Omental fat pad (tissue), 3 donors: ENCODE measurements at regions not wholly inside any gene's neighbourhood (a gene's known extent, or its start where the extent isn't known, plus 50 kb on each side); places are given as distances from the start of the nearest gene placed in this dataset.

Experiments used
- ATAC-seq: fragments of 150-250 bp; one replicate; pipeline ENCODE4 v1.9.1; 2016; ENCODE audit warnings: mild to moderate bottlenecking, moderate library complexity; ENCODE audit not compliant: low FRiP score
- DNase-seq: peaks from one replicate; pipeline ENCODE4 v3.0.0-alpha.2; 2019; ENCODE audit warnings: low spot score
- TF ChIP-seq, protein P1 (sequence below), 3 donors: fragments of 450-650 bp; IDR thresholded peaks; one replicate each; pipeline ENCODE4 v1.5.1; 2016 to 2017; ENCODE audit warnings: antibody characterized with exemption in 3 of 3, mild to moderate bottlenecking in 3 of 3, moderate library complexity in 2 of 3

DNA sequence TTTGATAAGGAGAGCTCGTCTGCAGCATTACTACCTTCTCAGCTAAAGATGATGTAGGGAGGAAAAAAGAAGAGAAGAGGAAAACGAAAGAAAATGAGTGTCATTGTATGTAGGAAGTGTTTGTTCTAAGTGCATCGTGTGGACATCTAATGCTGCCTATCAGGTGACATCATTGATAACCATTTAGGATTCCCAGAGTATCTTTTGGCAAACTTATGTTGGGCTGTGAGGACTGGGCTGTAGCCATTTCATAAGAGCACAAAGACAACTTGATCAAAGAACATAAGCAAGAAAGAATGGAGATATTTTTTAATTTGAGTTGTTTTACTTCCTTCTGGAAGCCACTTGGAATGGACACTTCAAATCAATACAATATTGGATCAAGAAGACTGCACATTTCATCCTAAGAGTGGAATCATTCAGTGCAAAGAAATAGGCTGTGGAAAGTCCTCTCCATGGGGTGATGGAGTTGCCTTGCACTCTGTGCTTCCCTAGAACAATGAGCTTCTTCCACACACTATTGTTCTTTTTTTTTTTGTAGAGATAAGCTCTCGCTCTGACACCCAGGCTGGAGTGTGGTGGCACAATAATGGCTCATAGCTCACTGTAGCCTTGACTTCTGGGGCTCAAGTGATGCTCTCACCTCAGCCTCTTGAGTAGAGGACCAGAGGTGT is 52.4 kb upstream of the UBL3 start:
- TF ChIP-seq, protein P1, sequence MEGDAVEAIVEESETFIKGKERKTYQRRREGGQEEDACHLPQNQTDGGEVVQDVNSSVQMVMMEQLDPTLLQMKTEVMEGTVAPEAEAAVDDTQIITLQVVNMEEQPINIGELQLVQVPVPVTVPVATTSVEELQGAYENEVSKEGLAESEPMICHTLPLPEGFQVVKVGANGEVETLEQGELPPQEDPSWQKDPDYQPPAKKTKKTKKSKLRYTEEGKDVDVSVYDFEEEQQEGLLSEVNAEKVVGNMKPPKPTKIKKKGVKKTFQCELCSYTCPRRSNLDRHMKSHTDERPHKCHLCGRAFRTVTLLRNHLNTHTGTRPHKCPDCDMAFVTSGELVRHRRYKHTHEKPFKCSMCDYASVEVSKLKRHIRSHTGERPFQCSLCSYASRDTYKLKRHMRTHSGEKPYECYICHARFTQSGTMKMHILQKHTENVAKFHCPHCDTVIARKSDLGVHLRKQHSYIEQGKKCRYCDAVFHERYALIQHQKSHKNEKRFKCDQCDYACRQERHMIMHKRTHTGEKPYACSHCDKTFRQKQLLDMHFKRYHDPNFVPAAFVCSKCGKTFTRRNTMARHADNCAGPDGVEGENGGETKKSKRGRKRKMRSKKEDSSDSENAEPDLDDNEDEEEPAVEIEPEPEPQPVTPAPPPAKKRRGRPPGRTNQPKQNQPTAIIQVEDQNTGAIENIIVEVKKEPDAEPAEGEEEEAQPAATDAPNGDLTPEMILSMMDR (IDR thresholded peaks at IDR 0.05) = no peak
- ATAC-seq (no peak), DNase-seq (no peak)

DNA sequence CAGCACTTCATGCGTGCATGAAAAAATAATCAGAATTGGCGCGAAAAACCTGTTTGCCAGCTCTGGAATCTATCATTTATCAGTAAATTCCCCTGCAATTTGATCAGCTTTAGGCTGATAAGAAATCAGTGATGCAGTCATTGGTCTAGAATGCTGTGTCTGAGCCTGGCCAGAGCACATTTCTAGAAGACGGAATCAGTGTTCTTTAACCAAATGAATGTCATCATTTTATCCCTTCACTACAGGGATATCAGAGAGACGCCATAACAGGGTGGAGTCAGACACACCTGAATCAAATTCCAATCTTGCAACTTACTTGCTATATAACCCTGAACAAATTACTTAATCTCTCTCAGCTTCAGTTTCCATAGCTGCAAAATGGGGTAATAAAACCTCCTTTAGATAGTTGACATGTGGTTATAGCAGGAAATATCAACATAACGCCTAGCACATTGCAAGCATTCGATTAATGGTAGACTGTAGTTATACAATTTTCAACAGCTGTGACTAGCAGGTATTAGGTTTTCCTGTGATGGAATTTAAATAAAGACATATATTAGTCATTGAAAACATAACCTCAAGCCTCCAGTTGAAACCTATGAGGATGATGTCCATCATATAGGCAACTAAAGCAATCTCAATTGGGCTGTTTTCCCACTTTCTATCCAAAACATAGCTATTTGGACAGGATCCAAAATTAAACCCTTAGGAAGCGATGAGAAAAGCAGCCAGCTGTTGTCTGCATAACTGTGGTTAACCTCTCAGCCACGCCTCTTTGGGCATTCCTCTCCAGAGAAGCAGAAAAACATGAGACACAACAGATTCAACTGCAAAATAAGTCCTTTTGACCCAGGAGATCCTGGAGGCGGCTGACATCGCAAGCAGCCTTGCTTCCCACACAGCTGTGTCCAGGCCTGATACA is 51.6 kb upstream of the UBL3 start:
- ATAC-seq = no peak
- TF ChIP-seq, protein P1 (IDR thresholded peaks at IDR 0.05) = no peak
- no peak for DNase-seq
